Esophagus muscularis mucosa (tissue), 4 donors: ENCODE measurements at regions not wholly inside any gene's neighbourhood (a gene's known extent, or its start where the extent isn't known, plus 50 kb on each side); places are given as distances from the start of the nearest gene placed in this dataset.

Experiments
- DNase-seq: peaks from one replicate; pipeline ENCODE4 v3.0.0-alpha.2; 2017; ENCODE audit errors: extremely low spot score
- H3K27ac ChIP-seq, 4 donors: fragments of 200-600 bp; sonication (generic); replicated peaks in 1 of 4; 1 replicate in 3 of 4; 2 replicates in 1 of 4; pipeline ENCODE4 v1.5.1; 2016 to 2019; ENCODE audit warnings: mild to moderate bottlenecking in 1 of 4
- H3K27me3 ChIP-seq, 4 donors: fragments of 200-600 bp; sonication (generic); one replicate each; pipeline versions ENCODE4 v1.5.1 to v1.6.0; 2016 to 2019
- H3K36me3 ChIP-seq, 4 donors: fragments of 200-600 bp; sonication (generic); one replicate each; pipeline ENCODE4 v1.5.1; 2016 to 2019
- H3K4me1 ChIP-seq, 4 donors: fragments of 200-600 bp; sonication (generic); one replicate each; pipeline ENCODE4 v1.5.1; 2016 to 2019
- H3K4me3 ChIP-seq, 4 donors: fragments of 200-600 bp; sonication (generic); 1 replicate in 2 of 4; 2 replicates in 2 of 4; pipeline ENCODE4 v1.5.1; 2016 to 2019; ENCODE audit warnings: mild to moderate bottlenecking in 4 of 4, moderate library complexity in 1 of 4
- H3K9me3 ChIP-seq, 4 donors: fragments of 200-600 bp; sonication (generic); 1 replicate in 3 of 4; 2 replicates in 1 of 4; pipeline ENCODE4 v1.5.1; 2016 to 2019
- EP300 ChIP-seq: sonication (generic); formaldehyde crosslinking; IDR thresholded peaks from one replicate; pipeline ENCODE4 v1.6.1; 2017; ENCODE audit warnings: antibody characterized with exemption
- POLR2A ChIP-seq: fragments of 450-650 bp; IDR thresholded peaks from one replicate; pipeline ENCODE4 v1.6.1; 2017; ENCODE audit warnings: antibody characterized with exemption, moderate library complexity, mild to moderate bottlenecking, low read depth
- POLR2AphosphoS5 ChIP-seq, 2 donors: sonication (generic); formaldehyde crosslinking; IDR thresholded peaks; one replicate each; pipeline ENCODE4 v1.6.1; 2017; ENCODE audit warnings: antibody characterized with exemption in 2 of 2
- WGBS: methylation state at CpG from one replicate; pipeline ENCODE4 v1.1.5; 2018; 5-methylcytosine and 5-hydroxymethylcytosine counted together
- intact Hi-C: fragments of 100-400 bp; cut with DNase I; formaldehyde crosslinking; loops from one replicate; pipeline ENCODE4 v1.15.1; 2023
- small RNA-seq, 3 donors: library from RNA; depleted of rRNA; stranded (forward); fragments of <200 nt; gene quantifications; one replicate each; pipeline ENCODE3, GENCODE V24; 2016
- TF ChIP-seq, protein P1 (sequence below), 3 experiments: fragments of 200-600 bp in 2 of 3; fragments of 450-650 bp in 1 of 3; sonication (generic) in 2 of 3; IDR thresholded peaks; one replicate each; pipeline ENCODE4 v1.5.1; 2017 to 2019; ENCODE audit warnings: antibody characterized with exemption in 3 of 3, mild to moderate bottlenecking in 2 of 3, moderate library complexity in 1 of 3

DNA sequence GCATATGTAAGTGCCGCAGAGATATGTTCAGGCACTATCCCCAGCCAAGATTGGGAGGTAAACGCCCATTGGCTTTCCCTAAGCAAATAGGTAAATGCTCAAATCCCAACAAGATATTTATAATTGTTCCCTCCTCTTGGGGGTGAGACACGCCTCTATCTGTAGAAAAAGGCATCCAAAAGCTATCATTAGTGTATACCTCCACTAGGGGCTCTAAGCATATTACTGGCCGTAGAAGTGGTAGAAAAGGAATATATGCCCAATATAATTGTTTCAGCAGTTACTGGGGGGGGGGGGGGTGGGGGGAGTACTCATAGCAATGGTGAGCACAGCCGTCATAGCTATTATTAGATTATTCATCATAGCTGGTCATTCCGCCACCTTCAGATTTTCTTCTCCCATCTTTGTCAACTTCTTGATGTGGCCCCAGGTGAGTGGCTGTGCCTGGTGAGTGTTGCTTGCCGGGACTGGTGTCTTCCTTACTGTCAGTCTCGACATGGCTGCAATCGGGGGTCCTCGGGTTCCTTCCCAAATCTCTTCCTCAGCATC lies 53.3 kb upstream of the WDR1 start:
- Histone ChIP-seq H3K9me3 (no peaks in the 10 kb centered on the region), H3K36me3 (no peaks in the 10 kb centered on the region), H3K27ac (no peak overlapping the region), H3K27me3 (no peaks in the 10 kb centered on the region), H3K4me1 (peaks cover 25 to 34% (median 33%) of the 10 kb centered on the region in 4 donors), H3K4me3 (no peak overlapping the region)
- no peak for TF ChIP-seq EP300
- TF ChIP-seq, protein P1, sequence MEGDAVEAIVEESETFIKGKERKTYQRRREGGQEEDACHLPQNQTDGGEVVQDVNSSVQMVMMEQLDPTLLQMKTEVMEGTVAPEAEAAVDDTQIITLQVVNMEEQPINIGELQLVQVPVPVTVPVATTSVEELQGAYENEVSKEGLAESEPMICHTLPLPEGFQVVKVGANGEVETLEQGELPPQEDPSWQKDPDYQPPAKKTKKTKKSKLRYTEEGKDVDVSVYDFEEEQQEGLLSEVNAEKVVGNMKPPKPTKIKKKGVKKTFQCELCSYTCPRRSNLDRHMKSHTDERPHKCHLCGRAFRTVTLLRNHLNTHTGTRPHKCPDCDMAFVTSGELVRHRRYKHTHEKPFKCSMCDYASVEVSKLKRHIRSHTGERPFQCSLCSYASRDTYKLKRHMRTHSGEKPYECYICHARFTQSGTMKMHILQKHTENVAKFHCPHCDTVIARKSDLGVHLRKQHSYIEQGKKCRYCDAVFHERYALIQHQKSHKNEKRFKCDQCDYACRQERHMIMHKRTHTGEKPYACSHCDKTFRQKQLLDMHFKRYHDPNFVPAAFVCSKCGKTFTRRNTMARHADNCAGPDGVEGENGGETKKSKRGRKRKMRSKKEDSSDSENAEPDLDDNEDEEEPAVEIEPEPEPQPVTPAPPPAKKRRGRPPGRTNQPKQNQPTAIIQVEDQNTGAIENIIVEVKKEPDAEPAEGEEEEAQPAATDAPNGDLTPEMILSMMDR (IDR thresholded peaks at IDR 0.05) = no peak
- no peak for TF ChIP-seq POLR2A
- TF ChIP-seq POLR2AphosphoS5 (IDR thresholded peaks at IDR 0.05) = no peak
- no peak for DNase-seq
- intact Hi-C loops = no loop called here
- WGBS = 95% methylated on average over 10 of the region's 10 CpGs

DNA sequence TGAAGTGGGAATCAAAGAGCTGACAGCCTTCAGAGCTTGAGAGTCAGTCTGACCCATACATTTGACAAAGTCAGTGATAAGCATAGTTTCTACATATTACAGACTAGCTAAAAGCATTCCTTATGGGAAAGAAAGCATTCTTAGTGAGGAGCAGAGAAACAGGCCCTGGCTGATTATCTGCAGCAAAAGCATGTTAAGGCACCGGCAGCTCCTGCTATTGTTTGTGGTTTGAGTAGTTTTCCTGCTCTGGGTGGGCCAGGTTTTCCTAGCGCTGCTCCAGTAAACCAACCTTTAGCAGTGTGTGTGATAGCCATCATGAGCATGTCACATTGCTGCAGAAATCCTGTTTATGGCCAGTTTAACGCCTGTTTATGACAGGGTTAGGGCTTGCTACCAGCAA lies 51.6 kb upstream of the WDR1 start:
- WGBS = 87% methylated on average over 3 of the region's 3 CpGs
- H3K36me3 ChIP-seq = no peaks in the 10 kb centered on the region
- DNase-seq = no peak
- H3K27me3 ChIP-seq = no peaks in the 10 kb centered on the region
- TF ChIP-seq, protein P1 (IDR thresholded peaks at IDR 0.05) = no peak
- TF ChIP-seq POLR2AphosphoS5 (IDR thresholded peaks at IDR 0.05) = no peak
- TF ChIP-seq EP300 = no peak
- no peak for TF ChIP-seq POLR2A
- H3K9me3 ChIP-seq = no peaks in the 10 kb centered on the region
- H3K4me1 ChIP-seq = peaks cover 9 to 28% (median 23%) of the 10 kb centered on the region in 4 donors
- intact Hi-C loops = no loop called here
- H3K4me3 ChIP-seq = no peak overlapping the region
- no peak overlapping the region for H3K27ac ChIP-seq

DNA sequence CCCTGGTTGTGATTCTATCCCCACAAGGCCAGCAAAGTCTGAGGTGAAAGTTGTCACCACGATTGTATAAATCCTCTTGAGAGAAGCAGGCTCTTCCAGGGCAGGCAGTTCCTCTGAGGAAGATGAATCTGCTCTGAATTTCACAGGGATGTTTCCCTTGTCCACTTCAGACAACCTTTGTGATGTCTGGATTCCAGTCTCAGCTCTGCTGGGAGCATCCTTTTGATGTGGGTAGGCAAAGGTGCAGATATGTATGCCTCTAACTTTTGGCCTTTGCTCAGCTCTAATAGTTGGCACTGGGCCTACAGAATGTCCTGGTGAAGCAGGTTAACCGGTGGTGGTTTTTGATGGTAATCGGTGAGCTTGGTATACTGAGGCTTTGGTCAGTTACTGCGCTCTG lies 50.6 kb upstream of the WDR1 start:
- DNase-seq = no peak
- intact Hi-C loops = no loop called here
- 66% methylated on average over 4 of the region's 4 CpGs for WGBS

More for the DNA sequence above, 50.6 kb upstream of the WDR1 start:
- no peaks in the 10 kb centered on the region for H3K9me3 ChIP-seq
- H3K27me3 ChIP-seq = no peaks in the 10 kb centered on the region
- H3K27ac ChIP-seq = no peak overlapping the region
- no peaks in the 10 kb centered on the region for H3K36me3 ChIP-seq
- H3K4me1 ChIP-seq = peaks cover 0 to 26% (median 18%) of the 10 kb centered on the region in 4 donors
- TF ChIP-seq POLR2A (no peak), POLR2AphosphoS5 (IDR thresholded peaks at IDR 0.05) (no peak), EP300 (no peak)
- TF ChIP-seq, protein P1 (IDR thresholded peaks at IDR 0.05) = no peak
- no peak overlapping the region for H3K4me3 ChIP-seq

Small RNA genes in the stretch of these regions (small RNA-seq; reads per million reads assigned to genes)
- gene AC006499.8 = 0 reads per million in 3 donors
